ENCODE measurements at regions not wholly inside any gene's neighbourhood (a gene's known extent, or its start where the extent isn't known, plus 50 kb on each side); places are given as distances from the start of the nearest gene placed in this dataset.

- Histone ChIP-seq H3K27me3 (replicated peaks in 1 of 4; ENCODE audit: control insufficient read depth in 3 of 4, extremely low read depth in 1 of 4, insufficient read depth in 3 of 4, low read length in 3 of 4) (no peaks in the 10 kb centered on the region; a peak in 1 of 7 replicates), H2BK15ac (ENCODE audit: low read length) (no peak overlapping the region), H3K27ac (ENCODE audit: low read depth, low read length) (no peak overlapping the region), H3K79me2 (ENCODE audit: control insufficient read depth in 1 of 2, insufficient read depth in 2 of 2, low read length in 2 of 2) (no peaks in the 10 kb centered on the region), H3K4me3 (ENCODE audit: extremely low read depth in 1 of 4, insufficient read depth in 2 of 4, low read depth in 3 of 4, low read length in 4 of 4) (no peak overlapping the region), H3K56ac (replicated peaks; ENCODE audit: insufficient read length, low read depth, low read length) (no peak overlapping the region), H3K4me2 (ENCODE audit: insufficient read depth in 1 of 2, low read depth in 2 of 2, low read length in 2 of 2) (no peak overlapping the region), H3K23ac (ENCODE audit: insufficient read length) (no peak overlapping the region), H4K5ac (ENCODE audit: insufficient read length, low read depth, low read length) (no peak overlapping the region), H3K23me2 (ENCODE audit: low read depth, low read length) (no peaks in the 10 kb centered on the region), H3K14ac (ENCODE audit: insufficient read length) (no peak overlapping the region), H4K91ac (replicated peaks; ENCODE audit: insufficient read length, low read length) (no peak overlapping the region), H3K4ac (replicated peaks; ENCODE audit: insufficient read length, low read depth, low read length) (no peak overlapping the region), H4K8ac (ENCODE audit: extremely low read depth, insufficient read depth, low read length) (no peak overlapping the region), H2BK12ac (ENCODE audit: low read depth, low read length) (no peak overlapping the region), H3K9ac (replicated peaks in 1 of 4; ENCODE audit: extremely low read depth in 1 of 4, low read depth in 3 of 4, low read length in 3 of 4) (no peak overlapping the region), H3K4me1 (replicated peaks in 1 of 4; ENCODE audit: control insufficient read depth in 3 of 4, insufficient read depth in 4 of 4, low read length in 3 of 4) (peaks cover 0 to 4% (median 0%) of the 10 kb centered on the region in 4 experiments; a peak in 1 of 7 replicates), H3K9me3 (ENCODE audit: insufficient read depth in 2 of 2, low read depth in 1 of 2, low read length in 1 of 2) (peaks cover 0 to 6% of the 10 kb centered on the region in 2 experiments; a peak in 1 of 4 replicates), H2BK5ac (ENCODE audit: low read depth, low read length) (no peak overlapping the region), H4K20me1 (replicated peaks in 1 of 2; ENCODE audit: control insufficient read depth in 1 of 2, insufficient read depth in 2 of 2, low read length in 2 of 2) (no peaks in the 10 kb centered on the region), H2BK20ac (ENCODE audit: low read length) (no peak overlapping the region), H3K79me1 (ENCODE audit: low read depth, low read length) (no peaks in the 10 kb centered on the region), H2BK120ac (replicated peaks; ENCODE audit: low read depth, low read length) (no peak overlapping the region), H2AK5ac (ENCODE audit: low read depth, low read length) (no peak overlapping the region), H2AFZ (ENCODE audit: low read length) (no peak overlapping the region), H3K36me3 (ENCODE audit: control insufficient read depth in 2 of 4, insufficient read depth in 4 of 4, low read length in 3 of 4) (no peaks in the 10 kb centered on the region), H3K18ac (ENCODE audit: extremely low read depth, low read length) (no peak overlapping the region)
- ChIA-PET CTCF (ENCODE audit: partially characterized antibody) (no interaction called here), POLR2A (ENCODE audit: partially characterized antibody) (no interaction called here)
- FAIRE-seq (no peak), DNase-seq (ENCODE audit: low read depth in 1 of 2, low spot score in 2 of 2) (no peak)
- WGBS, 2 experiments (ENCODE audit: extremely low coverage in 1 of 2, insufficient coverage in 1 of 2, insufficient read length in 1 of 2, insufficient replicate concordance in 2 of 2, low coverage in 1 of 2, low lambda C conversion rate in 2 of 2, missing lambda C conversion rate in 1 of 2) = 72% methylated on average over 7 of the region's 7 CpGs; no CpG with 5 or more reads in 1 of the 2 experiments
- TF ChIP-seq RBBP5 (IDR thresholded peaks at IDR 0.05; ENCODE audit: borderline replicate concordance, low read depth, low read length) (no peak), EGR1 (IDR thresholded peaks at IDR 0.05; ENCODE audit: borderline replicate concordance, low read depth, low read length) (no peak), CBX8 (IDR thresholded peaks at IDR 0.05; ENCODE audit: borderline replicate concordance, low read depth, low read length) (no peak), JUND (IDR thresholded peaks at IDR 0.05; ENCODE audit: low read length) (no peak)
Measured at GRCh38 chr18:30792051-30792450, 250.5 kb downstream of the DSC3 start.
